ENCODE measurements at regions not wholly inside any gene's neighbourhood (a gene's known extent, or its start where the extent isn't known, plus 50 kb on each side); places are given as distances from the start of the nearest gene placed in this dataset.

- TF ChIP-seq POLR2AphosphoS5 (IDR thresholded peaks at IDR 0.05; ENCODE audit: low read depth, low read length) (no peak), FOXP2 (optimal IDR thresholded peaks at IDR 0.05; ENCODE audit: borderline replicate concordance, extremely low read depth, extremely low read length, insufficient read depth) (no peak), SIN3A (IDR thresholded peaks at IDR 0.05; ENCODE audit: borderline replicate concordance, insufficient read depth, low read length) (no peak), TAF1 (IDR thresholded peaks at IDR 0.05; ENCODE audit: borderline replicate concordance, insufficient read depth, low read length) (no peak)
Observed at GRCh38 chr7:94244760-94245159, 149.9 kb upstream of the COL1A2 start.

DNA sequence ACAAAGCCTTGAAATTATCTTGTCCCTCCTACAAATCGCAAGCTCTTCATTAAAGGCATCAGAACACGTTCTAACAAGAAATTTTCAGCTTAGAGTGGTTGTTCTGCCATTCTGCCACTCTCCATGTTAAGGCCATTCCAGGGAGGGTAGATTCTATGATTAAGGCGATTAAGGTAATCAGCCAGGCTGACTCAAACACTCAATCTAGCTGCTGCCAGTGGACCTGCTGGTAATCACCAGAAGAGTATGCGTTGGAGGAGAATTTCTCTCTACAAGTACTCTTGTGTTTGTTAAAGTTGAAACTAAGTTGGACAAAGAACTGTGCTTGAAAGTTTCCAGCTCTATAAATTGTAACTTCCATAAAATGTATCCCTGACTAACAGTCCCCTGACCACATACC is 149.2 kb upstream of the COL1A2 start:
- TF ChIP-seq SIN3A (IDR thresholded peaks at IDR 0.05; ENCODE audit: borderline replicate concordance, insufficient read depth, low read length), result no peak
- TF ChIP-seq FOXP2 (optimal IDR thresholded peaks at IDR 0.05; ENCODE audit: borderline replicate concordance, extremely low read depth, extremely low read length, insufficient read depth), result no peak
- TF ChIP-seq TAF1 (IDR thresholded peaks at IDR 0.05; ENCODE audit: borderline replicate concordance, insufficient read depth, low read length), result no peak
- no peak for TF ChIP-seq POLR2AphosphoS5 (IDR thresholded peaks at IDR 0.05; ENCODE audit: low read depth, low read length)
- TF ChIP-seq, protein P1, sequence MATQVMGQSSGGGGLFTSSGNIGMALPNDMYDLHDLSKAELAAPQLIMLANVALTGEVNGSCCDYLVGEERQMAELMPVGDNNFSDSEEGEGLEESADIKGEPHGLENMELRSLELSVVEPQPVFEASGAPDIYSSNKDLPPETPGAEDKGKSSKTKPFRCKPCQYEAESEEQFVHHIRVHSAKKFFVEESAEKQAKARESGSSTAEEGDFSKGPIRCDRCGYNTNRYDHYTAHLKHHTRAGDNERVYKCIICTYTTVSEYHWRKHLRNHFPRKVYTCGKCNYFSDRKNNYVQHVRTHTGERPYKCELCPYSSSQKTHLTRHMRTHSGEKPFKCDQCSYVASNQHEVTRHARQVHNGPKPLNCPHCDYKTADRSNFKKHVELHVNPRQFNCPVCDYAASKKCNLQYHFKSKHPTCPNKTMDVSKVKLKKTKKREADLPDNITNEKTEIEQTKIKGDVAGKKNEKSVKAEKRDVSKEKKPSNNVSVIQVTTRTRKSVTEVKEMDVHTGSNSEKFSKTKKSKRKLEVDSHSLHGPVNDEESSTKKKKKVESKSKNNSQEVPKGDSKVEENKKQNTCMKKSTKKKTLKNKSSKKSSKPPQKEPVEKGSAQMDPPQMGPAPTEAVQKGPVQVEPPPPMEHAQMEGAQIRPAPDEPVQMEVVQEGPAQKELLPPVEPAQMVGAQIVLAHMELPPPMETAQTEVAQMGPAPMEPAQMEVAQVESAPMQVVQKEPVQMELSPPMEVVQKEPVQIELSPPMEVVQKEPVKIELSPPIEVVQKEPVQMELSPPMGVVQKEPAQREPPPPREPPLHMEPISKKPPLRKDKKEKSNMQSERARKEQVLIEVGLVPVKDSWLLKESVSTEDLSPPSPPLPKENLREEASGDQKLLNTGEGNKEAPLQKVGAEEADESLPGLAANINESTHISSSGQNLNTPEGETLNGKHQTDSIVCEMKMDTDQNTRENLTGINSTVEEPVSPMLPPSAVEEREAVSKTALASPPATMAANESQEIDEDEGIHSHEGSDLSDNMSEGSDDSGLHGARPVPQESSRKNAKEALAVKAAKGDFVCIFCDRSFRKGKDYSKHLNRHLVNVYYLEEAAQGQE (IDR thresholded peaks at IDR 0.05; ENCODE audit: insufficient read depth in 1 of 2, low read depth in 2 of 2, low read length in 2 of 2), result no peak

DNA sequence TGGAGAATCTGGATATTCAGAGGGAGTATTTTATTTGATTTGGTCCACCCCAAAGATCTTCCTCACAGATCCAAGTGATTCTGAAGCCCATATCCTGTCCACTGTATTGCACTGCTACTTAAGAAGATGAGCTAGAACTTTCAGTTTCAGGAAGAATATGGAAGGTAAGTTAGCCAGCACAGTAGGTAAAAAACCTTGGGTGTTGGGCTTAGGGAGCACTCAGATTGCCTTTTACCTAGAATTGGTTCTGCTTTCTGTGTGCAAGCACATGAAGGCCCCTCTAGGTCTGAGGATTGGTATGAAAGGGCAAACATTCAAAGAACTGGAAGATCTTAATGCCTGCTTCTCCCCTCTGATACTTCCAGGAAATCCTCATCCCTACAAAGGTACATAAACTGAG is 146.7 kb upstream of the COL1A2 start:
- TF ChIP-seq FOXP2 (optimal IDR thresholded peaks at IDR 0.05; ENCODE audit: borderline replicate concordance, extremely low read depth, extremely low read length, insufficient read depth) (no peak), TAF1 (IDR thresholded peaks at IDR 0.05; ENCODE audit: borderline replicate concordance, insufficient read depth, low read length) (no peak), POLR2AphosphoS5 (IDR thresholded peaks at IDR 0.05; ENCODE audit: low read depth, low read length) (no peak), SIN3A (IDR thresholded peaks at IDR 0.05; ENCODE audit: borderline replicate concordance, insufficient read depth, low read length) (no peak)
- TF ChIP-seq, protein P1 (IDR thresholded peaks at IDR 0.05; ENCODE audit: insufficient read depth in 1 of 2, low read depth in 2 of 2, low read length in 2 of 2), result no peak

- TF ChIP-seq TAF1 (IDR thresholded peaks at IDR 0.05; ENCODE audit: borderline replicate concordance, insufficient read depth, low read length), result no peak
Observed at GRCh38 chr7:94249631-94250030, 145.1 kb upstream of the COL1A2 start.

- no peak for TF ChIP-seq SIN3A (IDR thresholded peaks at IDR 0.05; ENCODE audit: borderline replicate concordance, insufficient read depth, low read length)
- no peak for TF ChIP-seq POLR2AphosphoS5 (IDR thresholded peaks at IDR 0.05; ENCODE audit: low read depth, low read length)
- TF ChIP-seq, protein P1 (IDR thresholded peaks at IDR 0.05; ENCODE audit: insufficient read depth in 1 of 2, low read depth in 2 of 2, low read length in 2 of 2), result no peak
- TF ChIP-seq TAF1 (IDR thresholded peaks at IDR 0.05; ENCODE audit: borderline replicate concordance, insufficient read depth, low read length), result no peak
- TF ChIP-seq FOXP2 (optimal IDR thresholded peaks at IDR 0.05; ENCODE audit: borderline replicate concordance, extremely low read depth, extremely low read length, insufficient read depth), result no peak
Observed at GRCh38 chr7:94250124-94250523, 144.6 kb upstream of the COL1A2 start.

DNA sequence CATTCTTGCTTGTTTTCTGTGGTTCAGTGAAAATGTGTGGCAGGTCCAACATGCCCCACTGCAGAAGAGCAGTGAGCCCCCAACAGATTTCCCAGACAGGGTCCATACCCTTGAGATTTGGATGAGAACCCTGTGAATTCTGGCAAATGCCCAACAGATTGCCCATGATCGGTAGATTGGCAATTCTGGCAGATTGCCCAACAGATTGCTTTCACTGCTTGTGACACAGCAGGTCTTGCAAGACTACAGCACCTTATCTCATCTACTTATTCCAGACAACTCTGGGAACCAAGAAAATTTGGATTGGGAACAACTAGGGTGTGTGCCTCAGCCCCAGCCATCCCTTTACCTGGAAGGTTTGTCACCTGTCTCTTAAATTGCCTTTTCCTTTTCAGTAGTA is 143.7 kb upstream of the COL1A2 start:
- TF ChIP-seq, protein P1 (IDR thresholded peaks at IDR 0.05; ENCODE audit: insufficient read depth in 1 of 2, low read depth in 2 of 2, low read length in 2 of 2), result no peak
- TF ChIP-seq FOXP2 (optimal IDR thresholded peaks at IDR 0.05; ENCODE audit: borderline replicate concordance, extremely low read depth, extremely low read length, insufficient read depth) (no peak), POLR2AphosphoS5 (IDR thresholded peaks at IDR 0.05; ENCODE audit: low read depth, low read length) (no peak), SIN3A (IDR thresholded peaks at IDR 0.05; ENCODE audit: borderline replicate concordance, insufficient read depth, low read length) (no peak), TAF1 (IDR thresholded peaks at IDR 0.05; ENCODE audit: borderline replicate concordance, insufficient read depth, low read length) (no peak)

Measured in PFSK-1 (cell line).